LNCaP clone FGC (cell line): ENCODE measurements at regions not wholly inside any gene's neighbourhood (a gene's known extent, or its start where the extent isn't known, plus 50 kb on each side); places are given as distances from the start of the nearest gene placed in this dataset.

Experiments
- DNase-seq: peaks from one replicate; pipeline ENCODE4 v3.0.0-alpha.2; 2011; ENCODE audit warnings: low read depth
- H3K4me3 ChIP-seq: 2 replicates; pipeline ENCODE4 v1.5.1; 2011; ENCODE audit warnings: mild to moderate bottlenecking, low read depth, low read length, control low read depth
- TF ChIP-seq, protein P1 (sequence below): IDR thresholded peaks from 2 replicates; pipeline ENCODE4 v1.5.1; 2012; ENCODE audit warnings: mild to moderate bottlenecking; ENCODE audit not compliant: control insufficient read depth, insufficient read depth; ENCODE audit errors: extremely low read depth

GRCh38 chrX:145716226-145716625 is 101.4 kb upstream of the SLITRK2 start:
- DNase-seq, result no peak
- TF ChIP-seq, protein P1, sequence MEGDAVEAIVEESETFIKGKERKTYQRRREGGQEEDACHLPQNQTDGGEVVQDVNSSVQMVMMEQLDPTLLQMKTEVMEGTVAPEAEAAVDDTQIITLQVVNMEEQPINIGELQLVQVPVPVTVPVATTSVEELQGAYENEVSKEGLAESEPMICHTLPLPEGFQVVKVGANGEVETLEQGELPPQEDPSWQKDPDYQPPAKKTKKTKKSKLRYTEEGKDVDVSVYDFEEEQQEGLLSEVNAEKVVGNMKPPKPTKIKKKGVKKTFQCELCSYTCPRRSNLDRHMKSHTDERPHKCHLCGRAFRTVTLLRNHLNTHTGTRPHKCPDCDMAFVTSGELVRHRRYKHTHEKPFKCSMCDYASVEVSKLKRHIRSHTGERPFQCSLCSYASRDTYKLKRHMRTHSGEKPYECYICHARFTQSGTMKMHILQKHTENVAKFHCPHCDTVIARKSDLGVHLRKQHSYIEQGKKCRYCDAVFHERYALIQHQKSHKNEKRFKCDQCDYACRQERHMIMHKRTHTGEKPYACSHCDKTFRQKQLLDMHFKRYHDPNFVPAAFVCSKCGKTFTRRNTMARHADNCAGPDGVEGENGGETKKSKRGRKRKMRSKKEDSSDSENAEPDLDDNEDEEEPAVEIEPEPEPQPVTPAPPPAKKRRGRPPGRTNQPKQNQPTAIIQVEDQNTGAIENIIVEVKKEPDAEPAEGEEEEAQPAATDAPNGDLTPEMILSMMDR, result no peak
- H3K4me3 ChIP-seq, result no peak overlapping the region

GRCh38 chrX:145727476-145727875 is 90.2 kb upstream of the SLITRK2 start:
- H3K4me3 ChIP-seq, result no peak overlapping the region
- TF ChIP-seq, protein P1, result no peak
- DNase-seq, result no peak

- H3K4me3 ChIP-seq, result no peak overlapping the region
- TF ChIP-seq, protein P1, result no peak
- DNase-seq, result no peak
Observed at GRCh38 chrX:145729635-145730034, 88.0 kb upstream of the SLITRK2 start.

DNA sequence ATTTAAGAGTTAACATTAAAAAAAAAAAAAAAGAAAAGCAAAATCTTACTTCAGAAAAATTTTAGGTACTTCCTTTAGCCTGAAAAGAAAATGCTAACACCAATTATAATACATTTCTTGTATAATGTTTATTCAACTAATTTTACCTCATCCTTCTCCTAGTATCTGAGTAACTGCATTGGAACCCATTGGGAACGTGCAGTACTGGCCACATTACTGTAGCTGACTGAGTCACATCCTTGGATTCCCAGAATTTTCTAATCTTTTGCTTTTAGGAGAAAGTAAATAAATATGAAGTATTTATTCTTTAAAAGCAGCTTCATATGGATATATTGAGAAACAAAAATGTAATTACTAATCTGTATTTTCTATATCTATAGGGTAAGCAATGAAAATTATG is 82.6 kb upstream of the SLITRK2 start:
- TF ChIP-seq, protein P1, result no peak
- DNase-seq, result no peak
- no peak overlapping the region for H3K4me3 ChIP-seq

DNA sequence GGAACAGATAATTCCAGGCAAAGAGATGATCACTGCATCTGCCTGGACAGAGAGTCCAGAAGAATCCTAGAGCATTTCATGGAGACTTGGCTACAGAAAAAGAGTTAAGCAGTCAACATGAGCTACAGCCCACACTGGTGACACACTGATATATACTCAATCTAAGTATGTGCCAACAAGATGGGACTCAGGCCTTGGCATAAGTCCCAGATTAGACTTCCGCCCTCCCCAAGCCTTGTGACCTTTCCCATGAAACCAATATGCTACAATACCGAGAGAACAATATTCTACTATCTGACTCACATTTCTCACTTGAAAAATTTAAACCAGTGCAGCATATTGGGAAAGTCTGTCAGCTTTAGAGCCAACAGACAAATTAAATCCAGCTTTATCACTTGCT is 65.7 kb upstream of the SLITRK2 start:
- TF ChIP-seq, protein P1, result no peak
- no peak overlapping the region for H3K4me3 ChIP-seq
- DNase-seq, result no peak
